Loucy (cell line): ENCODE measurements at regions not wholly inside any gene's neighbourhood (a gene's known extent, or its start where the extent isn't known, plus 50 kb on each side); places are given as distances from the start of the nearest gene placed in this dataset.

Experiments
- EZH2phosphoT487 ChIP-seq: fragments of 200-600 bp; IDR thresholded peaks from 2 replicates; pipeline ENCODE4 v1.6.1; 2018; ENCODE audit warnings: antibody characterized with exemption, mild to moderate bottlenecking, moderate library complexity, borderline replicate concordance
- TF ChIP-seq, protein P1 (sequence below): fragments of 200-600 bp; sonication (generic); conservative IDR thresholded peaks from 2 replicates; pipeline ENCODE4 v1.5.1; 2014; ENCODE audit warnings: mild to moderate bottlenecking, antibody characterized with exemption, low read length

DNA sequence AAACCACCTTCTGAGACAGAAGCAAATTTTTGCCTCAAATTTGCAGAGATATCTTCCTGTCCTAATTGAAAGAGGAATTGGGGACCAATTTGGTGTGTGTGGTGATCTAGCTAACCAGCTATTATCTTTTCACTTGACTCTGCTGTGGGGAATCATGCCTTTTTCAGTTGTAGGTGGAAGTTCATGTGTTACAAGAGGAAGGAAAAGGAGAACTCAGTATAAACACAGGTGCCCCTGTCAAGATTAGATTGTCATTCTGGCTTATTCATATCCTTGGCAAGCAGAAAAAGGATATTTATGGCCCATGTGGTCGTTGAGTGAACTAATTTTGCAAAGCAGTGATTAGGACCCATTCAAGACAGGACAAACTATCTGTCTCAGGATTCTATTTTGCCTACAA is 336.8 kb upstream of the SLC30A5 start:
- TF ChIP-seq, protein P1, sequence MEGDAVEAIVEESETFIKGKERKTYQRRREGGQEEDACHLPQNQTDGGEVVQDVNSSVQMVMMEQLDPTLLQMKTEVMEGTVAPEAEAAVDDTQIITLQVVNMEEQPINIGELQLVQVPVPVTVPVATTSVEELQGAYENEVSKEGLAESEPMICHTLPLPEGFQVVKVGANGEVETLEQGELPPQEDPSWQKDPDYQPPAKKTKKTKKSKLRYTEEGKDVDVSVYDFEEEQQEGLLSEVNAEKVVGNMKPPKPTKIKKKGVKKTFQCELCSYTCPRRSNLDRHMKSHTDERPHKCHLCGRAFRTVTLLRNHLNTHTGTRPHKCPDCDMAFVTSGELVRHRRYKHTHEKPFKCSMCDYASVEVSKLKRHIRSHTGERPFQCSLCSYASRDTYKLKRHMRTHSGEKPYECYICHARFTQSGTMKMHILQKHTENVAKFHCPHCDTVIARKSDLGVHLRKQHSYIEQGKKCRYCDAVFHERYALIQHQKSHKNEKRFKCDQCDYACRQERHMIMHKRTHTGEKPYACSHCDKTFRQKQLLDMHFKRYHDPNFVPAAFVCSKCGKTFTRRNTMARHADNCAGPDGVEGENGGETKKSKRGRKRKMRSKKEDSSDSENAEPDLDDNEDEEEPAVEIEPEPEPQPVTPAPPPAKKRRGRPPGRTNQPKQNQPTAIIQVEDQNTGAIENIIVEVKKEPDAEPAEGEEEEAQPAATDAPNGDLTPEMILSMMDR: no peak
- TF ChIP-seq EZH2phosphoT487: no peak
